Panc1 (cell line): ENCODE measurements at regions not wholly inside any gene's neighbourhood (a gene's known extent, or its start where the extent isn't known, plus 50 kb on each side); places are given as distances from the start of the nearest gene placed in this dataset.

Source experiments
- ATAC-seq: fragments of 200-7000 bp; cut with Tn5 transposase; 2 replicates; pipeline ENCODE4 v1.9.1; 2020; ENCODE audit warnings: mild to moderate bottlenecking, moderate library complexity
- BruUV-seq: library from RNA; stranded (reverse); fragments of 400-500 nt; replicated peaks from 2 replicates; lab custom pipeline; 2021; lab: Mats Ljungman, UMichigan
- CTCF ChIA-PET: fragments of 300-600 bp; sonication (Branson Sonifier 250); formaldehyde crosslinking; loops from one replicate; lab custom pipeline; 2022; ENCODE audit warnings: antibody characterized with exemption; lab: Charles Lee
- POLR2A ChIA-PET: fragments of 300-600 bp; sonication (Branson Sonifier 250); formaldehyde crosslinking; loops from one replicate; lab custom pipeline; 2022; ENCODE audit warnings: antibody characterized with exemption; lab: Charles Lee
- DNase-seq: peaks from one replicate; pipeline ENCODE4 v3.0.0-alpha.2; 2010; ENCODE audit warnings: low read depth, low spot score
- H3K27ac ChIP-seq: 2 replicates; pipeline ENCODE4 v1.5.1; 2011; ENCODE audit warnings: mild to moderate bottlenecking, low read length, inconsistent platforms
- H3K27me3 ChIP-seq: fragments of 200-500 bp; sonication (Bioruptor generic); 2 replicates; pipeline ENCODE4 v1.6.0; 2014; ENCODE audit warnings: low read length, inconsistent platforms; ENCODE audit not compliant: control insufficient read depth, insufficient read depth
- H3K36me3 ChIP-seq: fragments of 200-500 bp; sonication (Bioruptor generic); 2 replicates; pipeline ENCODE4 v1.5.1; 2014; ENCODE audit warnings: inconsistent platforms, mild to moderate bottlenecking, low read length, moderate library complexity; ENCODE audit not compliant: control insufficient read depth, insufficient read depth
- H3K4me1 ChIP-seq: 2 replicates; pipeline ENCODE4 v1.5.1; 2011; ENCODE audit warnings: inconsistent platforms, mild to moderate bottlenecking, low read length, moderate library complexity; ENCODE audit not compliant: control insufficient read depth, insufficient read depth
- H3K4me3 ChIP-seq, 2 experiments: 2 replicates each; pipeline ENCODE4 v1.5.1; 2011 to 2012; ENCODE audit warnings: low read depth in 2 of 2, low read length in 2 of 2, mild to moderate bottlenecking in 2 of 2, inconsistent platforms in 1 of 2, moderate library complexity in 1 of 2
- H3K9me3 ChIP-seq: fragments of 200-500 bp; sonication (Bioruptor generic); 2 replicates; pipeline ENCODE4 v1.5.1; 2014; ENCODE audit warnings: low read depth, mild to moderate bottlenecking, inconsistent platforms, low read length, moderate library complexity; ENCODE audit not compliant: control insufficient read depth, insufficient read depth
- CTCF ChIP-seq: fragments of 450-650 bp; IDR thresholded peaks from 2 replicates; pipeline ENCODE4 v1.5.1; 2017; ENCODE audit warnings: mild to moderate bottlenecking
- POLR2AphosphoS5 ChIP-seq: IDR thresholded peaks from 2 replicates; pipeline ENCODE4 v1.6.1; 2012; ENCODE audit warnings: mild to moderate bottlenecking, low read depth, low read length, moderate library complexity
- SIN3A ChIP-seq: IDR thresholded peaks from 2 replicates; pipeline ENCODE4 v1.6.1; 2012; ENCODE audit warnings: low read depth, mild to moderate bottlenecking, low read length, moderate library complexity, borderline replicate concordance; ENCODE audit not compliant: insufficient read depth
- TCF7L2 ChIP-seq: IDR thresholded peaks from 2 replicates; pipeline ENCODE4 v1.6.1; 2011; ENCODE audit warnings: mild to moderate bottlenecking, low read depth, low read length, inconsistent platforms
- in situ Hi-C: cut with HindIII; loops from 2 replicates; pipeline ENCODE4 v1.10.0; 2016; ENCODE audit warnings: low sequenced_read_pairs, low pct_unique_long_range_greater_than_20kb
- intact Hi-C: fragments of 100-400 bp; cut with micrococcal nuclease; formaldehyde crosslinking; loops from one replicate; pipeline ENCODE4 v1.10.0; 2022; ENCODE audit not compliant: unreplicated experiment
- TF ChIP-seq, protein P1 (sequence below), 2 experiments: IDR thresholded peaks; 2 replicates each; pipeline ENCODE4 v1.6.1; 2011 to 2012; ENCODE audit warnings: low read depth in 2 of 2, control low read depth in 1 of 2, low read length in 1 of 2, mild to moderate bottlenecking in 1 of 2, moderate library complexity in 1 of 2; ENCODE audit not compliant: insufficient read depth in 1 of 2

DNA sequence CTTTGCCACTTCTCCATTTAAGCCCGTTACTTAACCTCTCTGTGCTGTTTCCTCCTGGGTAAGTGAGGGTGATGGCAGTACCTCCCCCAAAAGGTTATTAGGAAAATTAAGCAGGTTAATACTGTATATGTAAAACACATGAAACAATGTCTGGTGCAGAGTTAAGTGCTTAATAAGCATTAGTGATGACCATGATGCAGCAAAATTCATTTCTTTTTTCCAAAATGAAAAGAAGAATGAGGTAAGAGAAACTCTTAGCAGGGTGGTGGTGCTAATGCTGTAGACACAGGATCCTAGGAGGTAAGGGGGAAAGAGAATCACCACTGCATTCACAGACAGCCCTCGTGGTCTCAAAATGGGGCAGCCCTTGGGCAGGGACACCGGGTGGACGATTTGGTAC is 115.1 kb upstream of the RAI14 start:
- TF ChIP-seq CTCF, result no peak
- TF ChIP-seq POLR2AphosphoS5, result no peak
- TF ChIP-seq, protein P1, sequence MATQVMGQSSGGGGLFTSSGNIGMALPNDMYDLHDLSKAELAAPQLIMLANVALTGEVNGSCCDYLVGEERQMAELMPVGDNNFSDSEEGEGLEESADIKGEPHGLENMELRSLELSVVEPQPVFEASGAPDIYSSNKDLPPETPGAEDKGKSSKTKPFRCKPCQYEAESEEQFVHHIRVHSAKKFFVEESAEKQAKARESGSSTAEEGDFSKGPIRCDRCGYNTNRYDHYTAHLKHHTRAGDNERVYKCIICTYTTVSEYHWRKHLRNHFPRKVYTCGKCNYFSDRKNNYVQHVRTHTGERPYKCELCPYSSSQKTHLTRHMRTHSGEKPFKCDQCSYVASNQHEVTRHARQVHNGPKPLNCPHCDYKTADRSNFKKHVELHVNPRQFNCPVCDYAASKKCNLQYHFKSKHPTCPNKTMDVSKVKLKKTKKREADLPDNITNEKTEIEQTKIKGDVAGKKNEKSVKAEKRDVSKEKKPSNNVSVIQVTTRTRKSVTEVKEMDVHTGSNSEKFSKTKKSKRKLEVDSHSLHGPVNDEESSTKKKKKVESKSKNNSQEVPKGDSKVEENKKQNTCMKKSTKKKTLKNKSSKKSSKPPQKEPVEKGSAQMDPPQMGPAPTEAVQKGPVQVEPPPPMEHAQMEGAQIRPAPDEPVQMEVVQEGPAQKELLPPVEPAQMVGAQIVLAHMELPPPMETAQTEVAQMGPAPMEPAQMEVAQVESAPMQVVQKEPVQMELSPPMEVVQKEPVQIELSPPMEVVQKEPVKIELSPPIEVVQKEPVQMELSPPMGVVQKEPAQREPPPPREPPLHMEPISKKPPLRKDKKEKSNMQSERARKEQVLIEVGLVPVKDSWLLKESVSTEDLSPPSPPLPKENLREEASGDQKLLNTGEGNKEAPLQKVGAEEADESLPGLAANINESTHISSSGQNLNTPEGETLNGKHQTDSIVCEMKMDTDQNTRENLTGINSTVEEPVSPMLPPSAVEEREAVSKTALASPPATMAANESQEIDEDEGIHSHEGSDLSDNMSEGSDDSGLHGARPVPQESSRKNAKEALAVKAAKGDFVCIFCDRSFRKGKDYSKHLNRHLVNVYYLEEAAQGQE (IDR thresholded peaks at IDR 0.05; ENCODE audit: insufficient read depth in 1 of 2, low read depth in 2 of 2, low read length in 1 of 2), result no peak
- no peak for TF ChIP-seq SIN3A
- TF ChIP-seq TCF7L2, result no peak
- no peak for DNase-seq
- ATAC-seq, result no peak
- Histone ChIP-seq H3K27me3 (peaks cover 2% of the 10 kb centered on the region; the same call in 1 of the 2 replicates), H3K4me1 (no peaks in the 10 kb centered on the region), H3K9me3 (peaks cover 10% of the 10 kb centered on the region; the same call in 1 of the 2 replicates), H3K36me3 (no peaks in the 10 kb centered on the region), H3K4me3 (no peak overlapping the region), H3K27ac (no peak overlapping the region)
- in situ Hi-C loops (no loop called here), intact Hi-C loops (no loop called here)
- no TSS peak for BruUV-seq
- ChIA-PET CTCF (no interaction called here), POLR2A (no interaction called here)

DNA sequence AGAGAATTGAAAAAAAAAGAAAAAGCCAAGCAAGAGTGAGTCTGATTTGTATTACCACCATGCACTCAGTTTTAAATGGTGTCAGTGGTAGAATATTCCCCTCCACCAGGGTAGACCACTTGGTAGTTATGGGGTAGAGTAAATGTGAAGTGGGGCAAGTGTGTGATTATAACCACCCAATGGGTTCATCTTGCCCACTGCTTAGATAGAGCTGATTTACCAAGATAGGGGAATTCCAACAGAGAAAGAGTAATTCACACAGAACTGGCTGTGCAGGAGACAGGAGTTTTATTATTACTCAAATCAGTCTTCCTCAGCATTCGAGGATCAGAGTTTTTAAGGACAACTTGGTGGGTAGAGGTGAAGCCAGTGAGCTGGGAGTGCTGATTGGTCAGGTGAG is 113.3 kb upstream of the RAI14 start:
- peaks cover 15% of the 10 kb centered on the region; the same call in 1 of the 2 replicates for H3K9me3 ChIP-seq
- ATAC-seq (no peak), DNase-seq (no peak)
- POLR2A ChIA-PET, result no interaction called here
- no peak for TF ChIP-seq SIN3A
- no peak for TF ChIP-seq POLR2AphosphoS5
- TF ChIP-seq, protein P1 (IDR thresholded peaks at IDR 0.05; ENCODE audit: insufficient read depth in 1 of 2, low read depth in 2 of 2, low read length in 1 of 2), result no peak
- no peak for TF ChIP-seq TCF7L2
- no peak for TF ChIP-seq CTCF
- intact Hi-C loops (no loop called here), in situ Hi-C loops (no loop called here)
- H3K4me1 ChIP-seq, result no peaks in the 10 kb centered on the region
- H3K27me3 ChIP-seq, result 0 out of 2 replicates have a peak, but pooled peaks cover 2% of the 10 kb centered on the region
- H3K36me3 ChIP-seq, result no peaks in the 10 kb centered on the region
- no peak overlapping the region for H3K4me3 ChIP-seq
- no peak overlapping the region for H3K27ac ChIP-seq
- CTCF ChIA-PET, result no interaction called here
- no TSS peak for BruUV-seq
